SKM-1 treated with dmso at 0.1 percent for 144 hours (cell line): ENCODE measurements at regions not wholly inside any gene's neighbourhood (a gene's known extent, or its start where the extent isn't known, plus 50 kb on each side); places are given as distances from the start of the nearest gene placed in this dataset.

Experiments
- DNase-seq: peaks from one replicate; lab custom pipeline; 2025; ENCODE audit not compliant: unreplicated experiment; lab: John Stamatoyannopoulos, UW

DNA sequence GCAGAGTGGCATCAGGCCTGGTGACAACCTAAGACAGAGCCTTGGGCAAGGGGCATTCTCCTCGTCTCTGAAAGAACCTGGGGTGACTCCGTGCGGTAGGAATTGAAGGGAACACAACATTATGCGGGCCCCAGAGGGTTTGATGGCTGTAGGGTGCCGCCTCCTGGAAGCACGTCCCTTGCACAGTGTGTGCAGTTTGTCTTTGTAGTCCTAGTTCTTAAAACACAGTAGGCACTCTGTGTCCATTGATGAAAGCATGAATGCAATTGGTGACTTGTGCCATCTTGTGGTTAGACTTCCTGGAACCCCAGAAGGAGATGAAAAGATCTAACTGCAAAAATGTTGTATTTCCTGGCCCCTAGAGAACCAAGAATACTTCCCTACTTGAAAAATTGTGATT, 279.8 kb downstream of the UTP18 start:
- no peak for DNase-seq

- DNase-seq: no peak
These were observed 280.9 kb downstream of the UTP18 start for GRCh38 chr17:51541215-51541614.

DNA sequence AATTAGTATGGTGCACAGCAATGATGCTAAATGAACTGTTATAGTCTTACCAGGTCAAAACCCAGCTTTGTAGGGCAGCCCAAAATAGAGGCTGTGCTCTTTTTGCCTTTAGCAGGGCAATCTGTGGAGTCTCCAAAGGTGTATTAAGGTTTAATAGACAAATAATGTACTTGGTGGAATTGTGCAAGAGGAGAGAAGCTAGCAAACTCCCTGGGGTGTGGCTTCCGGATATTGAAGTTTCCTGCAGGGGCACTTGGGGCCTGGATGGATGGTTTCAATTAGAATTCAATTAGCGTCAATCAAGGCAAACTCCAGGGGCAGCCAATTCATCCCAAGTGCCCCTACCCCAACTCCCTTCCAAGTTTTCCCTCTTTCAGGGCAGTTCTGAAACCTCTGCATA, 285.8 kb downstream of the UTP18 start:
- no peak for DNase-seq

GRCh38 chr17:51548125-51548524, 287.8 kb downstream of the UTP18 start:
- DNase-seq: no peak

- no peak for DNase-seq
These were observed 294.8 kb downstream of the UTP18 start for GRCh38 chr17:51555153-51555552.

GRCh38 chr17:51559778-51560177, 299.4 kb downstream of the UTP18 start:
- no peak for DNase-seq

DNA sequence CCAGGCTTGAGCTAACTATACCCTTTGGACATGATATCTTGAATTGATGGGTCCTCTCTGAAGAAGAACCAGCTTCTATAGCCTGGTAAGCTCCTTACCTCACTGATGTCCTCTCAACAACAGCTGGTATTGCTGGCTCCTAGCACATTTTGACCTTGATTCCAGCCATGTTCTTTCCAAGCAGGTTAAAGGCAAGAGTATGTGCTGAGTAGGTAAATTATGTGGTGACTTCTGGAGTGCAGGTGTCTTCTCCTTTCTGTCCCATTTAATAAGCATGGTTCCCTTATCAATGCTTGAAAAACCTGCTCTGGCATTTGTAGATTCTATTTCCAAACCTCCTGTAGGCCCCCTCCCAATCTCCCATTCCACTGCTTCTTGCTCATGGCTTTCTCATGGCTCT, 300.1 kb downstream of the UTP18 start:
- no peak for DNase-seq

DNA sequence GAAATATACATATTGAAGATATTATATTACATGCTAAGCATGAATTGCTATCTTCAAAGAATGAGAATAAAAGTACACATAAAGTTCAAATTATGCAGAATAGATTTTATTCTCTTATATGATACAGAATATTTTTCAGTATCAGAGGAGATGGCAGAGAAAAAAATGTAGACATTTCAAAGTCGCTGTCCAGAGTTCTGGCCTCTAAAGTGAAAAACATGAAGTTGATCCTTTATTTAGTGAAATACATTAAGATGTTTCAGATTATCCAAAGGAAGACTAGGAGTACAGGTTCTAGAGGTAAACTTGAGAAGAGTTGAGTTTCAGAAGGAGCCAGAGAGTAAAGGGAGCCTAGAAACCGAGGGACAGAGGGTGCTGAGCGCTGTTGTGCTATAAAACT, 303.6 kb downstream of the UTP18 start:
- no peak for DNase-seq

- no peak for DNase-seq
These were observed 311.8 kb downstream of the UTP18 start for GRCh38 chr17:51572115-51572514.
